WTC11 (cell line): ENCODE measurements at regions not wholly inside any gene's neighbourhood (a gene's known extent, or its start where the extent isn't known, plus 50 kb on each side); places are given as distances from the start of the nearest gene placed in this dataset.

ENCODE experiments used
- ATAC-seq: fragments of 200-7000 bp; cut with Tn5 transposase; 2 replicates; pipeline ENCODE4 v1.10.0; 2021; ENCODE audit warnings: mild to moderate bottlenecking, moderate library complexity
- CTCF ChIA-PET: fragments of 300-600 bp; sonication (Branson Sonifier 250); formaldehyde crosslinking; loops from one replicate; lab custom pipeline; 2021; ENCODE audit warnings: antibody characterized with exemption; lab: Charles Lee
- POLR2A ChIA-PET: fragments of 350-600 bp; sonication (Branson Sonifier 250); formaldehyde crosslinking; loops from one replicate; lab custom pipeline; 2021; ENCODE audit warnings: antibody characterized with exemption; lab: Charles Lee
- DNase-seq: peaks from one replicate; pipeline ENCODE4 v3.0.0; 2021; ENCODE audit warnings: low spot score
- H3K27ac Mint-ChIP-seq: 2 replicates; pipeline ENCODE4 v1.8.0; 2021; ENCODE audit warnings: mixed read lengths
- H3K27me3 Mint-ChIP-seq: 2 replicates; pipeline ENCODE4 v1.8.0; 2021; ENCODE audit warnings: low read depth, mild to moderate bottlenecking, moderate library complexity, mixed read lengths
- H3K36me3 Mint-ChIP-seq: 2 replicates; pipeline ENCODE4 v1.8.0; 2021; ENCODE audit warnings: mixed read lengths
- H3K4me1 Mint-ChIP-seq: 2 replicates; pipeline ENCODE4 v1.8.0; 2022; ENCODE audit warnings: mixed read lengths
- H3K4me3 Mint-ChIP-seq: 2 replicates; pipeline ENCODE4 v1.8.0; 2021; ENCODE audit warnings: mild to moderate bottlenecking, moderate library complexity, mixed read lengths
- H3K9me3 Mint-ChIP-seq: 2 replicates; pipeline ENCODE4 v1.8.0; 2021; ENCODE audit warnings: mixed read lengths
- AR ChIP-seq: fragments of 250-450 bp; sonication (Bioruptor Pico); IDR thresholded peaks from 2 replicates; pipeline ENCODE4 v1.9.0; 2021; ENCODE audit warnings: mild to moderate bottlenecking
- ATF2 ChIP-seq: sonication (generic); formaldehyde crosslinking; IDR thresholded peaks from 2 replicates; pipeline ENCODE4 v1.8.1; 2022; ENCODE audit warnings: low read depth, missing genetic modification reagents, borderline replicate concordance
- ATF3 ChIP-seq: sonication (generic); formaldehyde crosslinking; conservative IDR thresholded peaks from 2 replicates; pipeline ENCODE4 v1.8.1; 2022; ENCODE audit warnings: mild to moderate bottlenecking, missing genetic modification reagents
- E2F1 ChIP-seq: sonication (generic); formaldehyde crosslinking; IDR thresholded peaks from 2 replicates; pipeline ENCODE4 v1.8.0; 2022; ENCODE audit warnings: mild to moderate bottlenecking, missing genetic modification reagents
- E2F5 ChIP-seq: sonication (generic); formaldehyde crosslinking; IDR thresholded peaks from 2 replicates; pipeline ENCODE4 v1.8.1; 2022; ENCODE audit warnings: mild to moderate bottlenecking, moderate library complexity, missing genetic modification reagents
- ELF4 ChIP-seq: sonication (generic); formaldehyde crosslinking; IDR thresholded peaks from 2 replicates; pipeline ENCODE4 v1.8.1; 2022; ENCODE audit warnings: low read depth, mild to moderate bottlenecking, moderate library complexity, missing genetic modification reagents
- ERG ChIP-seq: fragments of 250-450 bp; sonication (Bioruptor Pico); IDR thresholded peaks from 2 replicates; pipeline ENCODE4 v1.8.0; 2021; ENCODE audit warnings: mild to moderate bottlenecking
- IRF2 ChIP-seq: sonication (generic); formaldehyde crosslinking; IDR thresholded peaks from 2 replicates; pipeline ENCODE4 v1.8.0; 2022; ENCODE audit warnings: low read depth, missing genetic modification reagents, borderline replicate concordance
- JUN ChIP-seq: sonication (generic); formaldehyde crosslinking; IDR thresholded peaks from 2 replicates; pipeline ENCODE4 v1.8.0; 2023; ENCODE audit warnings: mild to moderate bottlenecking, missing genetic modification reagents
- SMAD4 ChIP-seq: sonication (generic); formaldehyde crosslinking; IDR thresholded peaks from 2 replicates; pipeline ENCODE4 v1.8.0; 2022; ENCODE audit warnings: mild to moderate bottlenecking, missing genetic modification reagents
- TCF7 ChIP-seq: sonication (generic); formaldehyde crosslinking; IDR thresholded peaks from 2 replicates; pipeline ENCODE4 v1.8.0; 2022; ENCODE audit warnings: mild to moderate bottlenecking, low read depth, missing genetic modification reagents, moderate library complexity
- ZBTB43 ChIP-seq: sonication (generic); formaldehyde crosslinking; IDR thresholded peaks from 2 replicates; pipeline ENCODE4 v1.8.1; 2023; ENCODE audit warnings: mild to moderate bottlenecking, missing genetic modification reagents
- ZNF512 ChIP-seq: sonication (generic); formaldehyde crosslinking; IDR thresholded peaks from 2 replicates; pipeline ENCODE4 v1.8.1; 2022; ENCODE audit warnings: missing genetic modification reagents, borderline replicate concordance

- no peak for TF ChIP-seq ATF2 (CRISPR knock-in tag)
- no peak for TF ChIP-seq E2F1 (CRISPR knock-in tag)
- no peak for TF ChIP-seq JUN (CRISPR knock-in tag)
- no peak for TF ChIP-seq ATF3
- no peak for TF ChIP-seq IRF2 (CRISPR knock-in tag)
These were observed 188.5 kb upstream of the NREP start (continued) for GRCh38 chr5:111945535-111945934.

GRCh38 chr5:111942661-111943401 lies 185.8 kb upstream of the NREP start:
- DNase-seq (no peak), ATAC-seq (no peak)
- H3K4me3 Mint-ChIP-seq: no peak overlapping the region
- no peaks in the 10 kb centered on the region for H3K9me3 Mint-ChIP-seq
- no peaks in the 10 kb centered on the region for H3K27me3 Mint-ChIP-seq
- TF ChIP-seq ERG (CRISPR knock-in tag): no peak
- no peak for TF ChIP-seq ELF4 (CRISPR knock-in tag)
- no peak for TF ChIP-seq AR (CRISPR knock-in tag)
- no peak for TF ChIP-seq SMAD4 (CRISPR knock-in tag)
- TF ChIP-seq ZBTB43: no peak
- no peak for TF ChIP-seq ZNF512 (CRISPR knock-in tag)
- TF ChIP-seq TCF7 (CRISPR knock-in tag): no peak
- no peak for TF ChIP-seq E2F5
- CTCF ChIA-PET: no interaction called here
- H3K4me1 Mint-ChIP-seq: no peaks in the 10 kb centered on the region; the same call in 1 of the 2 replicates
- POLR2A ChIA-PET: no interaction called here
- no peak overlapping the region for H3K27ac Mint-ChIP-seq
- H3K36me3 Mint-ChIP-seq: no peaks in the 10 kb centered on the region
